GDM1 (cell line): ENCODE measurements at regions not wholly inside any gene's neighbourhood (a gene's known extent, or its start where the extent isn't known, plus 50 kb on each side); places are given as distances from the start of the nearest gene placed in this dataset.

Source experiments
- DNase-seq: peaks from one replicate; lab custom pipeline; 2025; lab: John Stamatoyannopoulos, UW

- no peak for DNase-seq
These were observed 590.8 kb downstream of the SPRY1 start for GRCh38 chr4:123987408-123987807.

GRCh38 chr4:123990310-123990870 is 593.8 kb downstream of the SPRY1 start:
- DNase-seq, result no peak

- no peak for DNase-seq
These were observed 598.3 kb downstream of the SPRY1 start for GRCh38 chr4:123994917-123995316.

- no peak for DNase-seq
These were observed 599.3 kb downstream of the SPRY1 start for GRCh38 chr4:123995936-123996335.

- no peak for DNase-seq
These were observed 600.3 kb downstream of the SPRY1 start for GRCh38 chr4:123996718-123997510.

GRCh38 chr4:123997776-123998449 is 601.3 kb downstream of the SPRY1 start:
- no peak for DNase-seq

- no peak for DNase-seq
These were observed 603.6 kb downstream of the SPRY1 start for GRCh38 chr4:124000233-124000632.

GRCh38 chr4:124015766-124016165 is 619.2 kb downstream of the SPRY1 start:
- DNase-seq, result no peak

- DNase-seq, result no peak
These were observed 620.7 kb downstream of the SPRY1 start for GRCh38 chr4:124017185-124017785.

- DNase-seq, result no peak
These were observed 622.1 kb downstream of the SPRY1 start for GRCh38 chr4:124018383-124019317.

- no peak for DNase-seq
These were observed 623.4 kb downstream of the SPRY1 start for GRCh38 chr4:124019749-124020549.

GRCh38 chr4:124025000-124025399 is 628.4 kb downstream of the SPRY1 start:
- no peak for DNase-seq

GRCh38 chr4:124025428-124025827 is 628.8 kb downstream of the SPRY1 start:
- DNase-seq, result no peak

GRCh38 chr4:124028182-124028581 is 631.6 kb downstream of the SPRY1 start:
- DNase-seq, result no peak

GRCh38 chr4:124030147-124030546 is 633.6 kb downstream of the SPRY1 start:
- no peak for DNase-seq

- DNase-seq, result no peak
These were observed 635.4 kb downstream of the SPRY1 start for GRCh38 chr4:124032035-124032434.

- DNase-seq, result no peak
These were observed 638.9 kb downstream of the SPRY1 start for GRCh38 chr4:124035364-124036041.

- no peak for DNase-seq
These were observed 640.6 kb downstream of the SPRY1 start for GRCh38 chr4:124037236-124037635.

GRCh38 chr4:124044330-124044729 is 647.7 kb downstream of the SPRY1 start:
- DNase-seq, result no peak

- no peak for DNase-seq
These were observed 648.3 kb downstream of the SPRY1 start for GRCh38 chr4:124044867-124045266.
